ENCODE measurements at regions not wholly inside any gene's neighbourhood (a gene's known extent, or its start where the extent isn't known, plus 50 kb on each side); places are given as distances from the start of the nearest gene placed in this dataset.

DNA sequence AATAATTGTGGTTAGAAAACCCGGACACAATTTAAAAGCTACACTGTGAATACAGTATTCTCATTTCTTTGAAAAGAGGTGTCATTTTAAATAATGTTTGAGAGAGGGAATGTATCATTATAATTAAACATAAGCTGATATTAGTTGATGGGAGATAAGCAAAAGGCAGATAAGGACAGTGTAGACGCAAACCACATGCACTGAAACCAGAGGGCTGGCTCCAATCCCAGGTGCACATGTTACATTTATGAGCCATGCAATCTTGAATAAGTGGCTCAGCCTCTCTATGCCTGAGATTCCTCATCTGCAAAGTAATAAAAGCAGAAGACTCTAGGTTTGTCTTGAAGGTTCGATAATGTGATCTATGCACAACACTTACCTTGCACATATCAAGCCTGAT, 238.7 kb downstream of the EFNB2 start:
- DNase-seq, result no peak

DNA sequence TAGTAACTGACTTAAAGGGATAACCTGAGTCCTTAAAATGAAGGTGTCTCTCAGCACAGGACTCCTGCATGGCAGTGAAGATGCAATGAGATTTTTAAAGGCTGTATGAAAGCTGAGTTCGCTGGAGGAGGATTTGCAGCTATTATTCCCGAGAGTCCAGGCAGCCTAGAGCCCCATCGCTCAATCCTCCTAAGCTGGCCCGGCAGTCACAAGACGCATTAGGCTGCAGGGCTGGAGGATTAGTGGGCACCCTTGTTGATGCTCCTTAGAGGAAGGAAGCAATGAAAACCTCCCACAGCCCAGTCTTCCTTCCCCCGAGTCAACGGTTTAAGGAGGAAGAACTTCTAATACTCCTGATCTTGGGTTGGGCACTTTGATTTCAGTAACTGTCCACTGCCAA, 239.5 kb downstream of the EFNB2 start:
- no peak for DNase-seq

DNA sequence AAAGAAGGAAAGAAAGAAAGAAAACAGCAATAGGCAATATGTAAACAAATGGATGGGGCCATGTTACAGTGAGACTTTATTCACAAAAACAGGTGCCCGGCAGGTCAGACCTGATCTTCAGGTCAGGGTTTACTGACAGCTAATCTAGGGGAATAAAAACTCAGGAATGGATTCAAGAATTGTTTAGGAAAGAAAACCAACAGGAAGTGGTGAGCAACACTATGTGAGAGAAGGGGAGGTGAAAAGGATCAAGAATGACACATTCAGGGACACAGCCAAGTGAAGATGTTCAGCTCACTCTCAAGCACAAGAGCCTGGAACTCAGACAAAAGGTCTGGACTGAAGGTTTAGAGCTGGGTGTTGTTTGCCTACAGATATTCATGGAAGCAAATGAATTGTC, 244.5 kb downstream of the EFNB2 start:
- DNase-seq, result peak; percentile 48

DNA sequence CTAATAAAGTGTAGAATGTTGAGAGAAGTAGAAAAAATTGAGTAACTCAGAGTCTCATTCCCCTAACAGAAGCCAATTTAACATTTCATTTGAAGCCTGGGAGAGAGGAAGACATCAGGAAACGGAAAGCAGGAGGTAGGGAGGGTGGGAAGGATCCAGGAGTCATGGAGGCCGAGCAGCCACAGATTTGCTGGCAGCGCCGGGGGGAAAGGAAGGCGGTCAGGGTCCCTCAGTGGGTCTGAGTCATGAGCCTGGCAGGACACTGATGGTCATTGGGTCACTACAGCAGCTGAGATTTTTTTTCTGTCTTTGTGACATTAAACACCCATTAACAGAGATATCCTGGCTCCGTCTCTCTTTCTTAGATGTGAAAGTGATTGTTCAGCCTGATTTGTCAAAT, 248.1 kb downstream of the EFNB2 start:
- no peak for DNase-seq

DNA sequence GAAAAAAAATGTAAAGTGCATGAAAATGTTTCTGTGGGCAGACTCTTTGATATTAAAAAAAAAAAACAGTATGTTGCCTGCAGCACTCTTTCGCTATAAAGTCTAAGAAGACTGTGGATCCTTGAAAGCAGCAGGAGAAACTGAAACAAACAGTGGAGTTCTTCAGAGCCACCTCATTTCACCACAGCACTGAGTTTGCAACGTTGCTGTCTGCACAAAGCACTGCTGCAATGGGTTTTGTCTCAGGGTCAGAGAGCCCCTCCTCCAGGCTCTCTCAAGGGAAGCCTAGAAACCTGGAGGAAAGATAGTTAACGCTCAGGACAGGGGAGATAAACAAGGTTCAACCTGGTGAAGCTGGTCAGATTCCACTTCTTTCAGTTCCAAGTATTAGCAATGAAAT, 248.7 kb downstream of the EFNB2 start:
- DNase-seq, result no peak

DNA sequence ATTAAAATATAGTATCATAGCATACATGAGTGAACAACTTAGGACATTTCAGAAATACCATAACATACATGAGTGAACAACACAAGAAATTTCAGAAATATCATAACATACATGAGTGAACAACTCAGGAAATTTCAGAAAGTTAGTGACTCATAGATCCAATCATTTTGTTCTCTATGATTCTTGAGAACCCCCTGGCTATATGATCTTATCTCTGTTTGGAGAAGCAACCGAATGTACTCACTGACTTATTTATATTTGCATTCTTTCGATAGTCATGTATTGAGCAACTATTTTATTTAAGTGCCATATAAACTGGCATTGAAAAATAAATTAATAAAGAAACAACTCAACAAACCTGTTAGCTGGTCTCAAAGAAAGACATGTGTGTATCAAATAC, 251.1 kb downstream of the EFNB2 start:
- no peak for DNase-seq

DNA sequence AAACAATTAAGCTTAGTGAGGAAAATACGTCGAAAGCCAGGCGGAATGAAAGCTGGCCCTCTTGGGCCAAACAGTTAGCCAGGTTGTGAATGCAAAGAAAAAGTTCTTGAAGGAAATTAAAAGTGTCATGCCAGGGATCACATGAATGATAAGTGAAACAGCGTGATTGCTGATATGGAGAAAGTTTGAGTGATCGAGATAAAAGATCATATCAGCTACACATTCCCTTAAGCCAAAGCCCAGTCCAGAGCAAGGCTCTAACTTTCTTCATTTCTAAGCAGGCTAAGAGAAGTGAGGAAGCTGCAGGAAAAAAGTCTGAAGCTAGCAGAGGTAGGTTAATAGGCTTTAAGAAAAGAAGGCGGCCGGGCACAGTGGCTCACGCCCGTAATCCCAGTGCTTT, 254.0 kb downstream of the EFNB2 start:
- no peak for DNase-seq

DNA sequence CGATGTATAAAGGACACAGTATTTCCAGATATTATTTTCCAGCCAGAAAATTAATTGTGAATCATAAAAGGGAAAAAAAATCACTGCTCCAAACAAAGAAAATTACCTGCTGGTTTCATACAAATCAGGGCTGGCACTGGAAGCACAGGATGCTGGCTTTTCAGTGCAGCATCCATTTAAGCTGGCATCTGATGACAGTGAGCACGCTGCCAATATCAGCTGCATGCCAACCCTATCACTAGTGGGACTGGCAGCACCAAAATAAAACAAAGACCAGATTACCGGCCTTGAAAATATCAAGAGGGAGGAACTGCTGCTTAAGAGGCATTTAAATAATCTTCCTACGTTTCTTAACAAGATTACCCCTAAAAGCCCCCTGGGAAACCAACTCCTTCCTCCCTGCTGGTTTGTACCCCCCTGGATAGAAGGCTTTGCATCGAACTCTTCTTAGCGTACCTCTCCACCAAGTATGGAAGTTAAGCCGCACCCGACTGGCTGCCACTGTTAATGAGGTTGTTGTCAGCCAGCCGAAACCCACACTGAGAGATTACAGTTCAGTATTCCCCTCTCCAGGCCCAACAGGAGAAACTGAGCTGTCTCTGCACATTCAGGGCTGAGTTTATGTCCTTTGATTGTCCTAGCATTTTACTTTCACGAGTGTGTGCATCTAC, 257.8 kb downstream of the EFNB2 start:
- no peak for DNase-seq

DNA sequence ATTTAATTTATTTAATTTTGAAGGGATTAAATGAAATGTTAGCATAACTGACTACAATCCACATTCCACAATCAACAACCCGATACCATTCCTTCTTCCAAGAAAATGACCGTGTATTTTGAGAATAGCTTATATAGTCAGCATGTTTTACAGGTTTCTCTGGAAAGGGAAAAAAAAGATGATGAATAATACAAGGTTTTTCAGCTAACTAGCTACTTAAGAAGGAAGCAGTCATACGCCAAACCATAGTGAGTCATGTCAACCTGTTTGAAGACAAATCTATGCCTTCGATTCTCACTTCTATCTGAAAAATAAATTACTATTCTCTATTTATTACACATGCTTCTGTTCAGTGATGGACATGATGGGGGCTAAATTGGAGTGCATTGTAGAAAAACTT, 258.6 kb downstream of the EFNB2 start:
- DNase-seq, result peak; percentile 8

DNA sequence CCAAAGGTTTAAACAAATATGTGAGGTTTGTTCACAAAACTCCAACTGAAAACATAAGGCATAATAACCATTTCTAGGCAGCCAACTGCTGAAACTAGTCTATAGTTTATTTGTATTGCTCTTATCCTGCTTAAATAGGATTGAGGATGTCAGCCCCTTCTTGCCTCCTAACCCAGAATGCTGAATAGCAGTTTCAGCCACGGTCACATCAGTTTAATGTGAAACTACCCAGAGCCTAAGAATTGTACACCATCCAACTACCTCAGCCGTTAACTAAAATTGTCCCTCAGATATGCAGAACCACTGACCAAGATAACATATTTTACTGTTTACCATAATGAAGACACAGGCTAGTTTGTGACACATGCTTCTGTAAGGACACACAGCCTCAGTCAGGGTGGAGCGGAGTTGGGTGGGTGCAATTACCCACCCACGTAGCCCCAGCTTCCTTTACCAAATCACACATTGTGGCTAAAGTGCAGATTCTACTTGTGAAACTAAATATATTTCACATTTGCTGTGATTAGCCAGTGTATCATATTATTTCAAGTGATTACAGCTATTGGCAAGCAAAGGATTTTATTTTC, 259.9 kb downstream of the EFNB2 start:
- no peak for DNase-seq

DNA sequence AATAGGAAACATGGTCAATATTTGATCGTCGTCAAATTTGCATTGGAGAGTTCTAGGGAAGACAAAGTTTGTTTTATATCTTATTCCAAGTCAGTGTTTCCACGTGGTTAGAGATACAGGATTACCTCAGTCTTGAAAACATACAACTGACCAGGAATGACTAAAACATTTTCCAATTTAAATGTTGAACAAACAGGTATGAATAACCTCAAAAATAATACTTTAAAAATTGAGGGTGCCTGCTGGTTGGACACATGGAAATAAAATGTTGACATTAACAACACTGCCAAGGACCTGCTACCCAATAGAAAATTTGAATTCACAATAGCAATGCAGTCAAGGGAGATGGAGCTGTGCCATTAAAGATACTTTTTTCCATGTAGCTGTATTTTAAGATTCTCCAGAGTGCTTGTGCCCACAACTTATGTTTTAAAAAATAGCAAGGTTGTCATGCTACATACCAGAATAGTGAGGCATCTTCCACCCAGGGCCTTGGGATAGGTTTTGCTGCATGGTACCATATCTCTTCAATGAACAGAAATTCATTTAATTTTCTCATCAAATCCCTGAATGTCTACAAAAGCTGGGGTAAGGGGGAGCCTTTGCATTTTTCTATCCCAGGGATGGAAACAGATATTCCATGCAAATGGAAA, 260.8 kb downstream of the EFNB2 start:
- peak; percentile 14 for DNase-seq

DNA sequence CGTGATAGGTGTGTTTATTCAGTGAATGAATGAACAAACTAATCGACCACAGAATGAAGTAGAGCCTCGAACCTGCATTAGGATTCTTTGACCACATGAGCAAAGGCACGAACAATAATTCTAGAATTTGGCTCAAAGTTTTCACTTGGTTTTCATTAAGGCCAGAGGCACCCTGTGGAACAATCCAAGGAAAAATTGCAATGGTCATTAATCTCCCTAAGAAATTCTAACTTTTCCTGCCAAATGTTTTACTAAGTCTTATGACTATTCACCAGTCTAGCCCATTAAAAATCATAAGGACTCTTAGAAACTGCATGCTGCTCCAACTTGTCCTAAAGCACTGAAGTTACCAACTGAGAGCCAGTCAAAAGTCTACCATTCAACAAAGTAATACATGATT, 271.7 kb downstream of the EFNB2 start:
- DNase-seq, result no peak

DNA sequence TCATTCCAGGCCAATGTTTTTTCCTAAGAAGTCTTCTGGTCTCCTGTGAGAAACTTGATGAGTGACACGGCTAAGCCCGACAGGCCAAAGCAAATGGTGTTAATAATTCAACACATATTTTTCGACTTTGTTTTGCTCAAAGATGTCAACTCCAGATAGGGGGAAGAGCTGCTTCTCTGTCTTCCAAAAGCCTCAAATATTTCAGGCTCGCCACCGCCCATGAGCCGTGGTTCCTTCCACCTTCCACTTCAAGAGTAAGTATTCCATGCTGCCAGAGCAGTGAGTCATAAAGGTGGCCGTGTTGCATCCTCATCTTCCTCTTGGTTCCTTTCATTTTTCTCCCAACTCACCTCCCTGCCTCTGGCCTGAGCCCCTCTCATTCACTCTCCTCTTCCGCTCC, 272.6 kb downstream of the EFNB2 start:
- DNase-seq, result peak; percentile 67

DNA sequence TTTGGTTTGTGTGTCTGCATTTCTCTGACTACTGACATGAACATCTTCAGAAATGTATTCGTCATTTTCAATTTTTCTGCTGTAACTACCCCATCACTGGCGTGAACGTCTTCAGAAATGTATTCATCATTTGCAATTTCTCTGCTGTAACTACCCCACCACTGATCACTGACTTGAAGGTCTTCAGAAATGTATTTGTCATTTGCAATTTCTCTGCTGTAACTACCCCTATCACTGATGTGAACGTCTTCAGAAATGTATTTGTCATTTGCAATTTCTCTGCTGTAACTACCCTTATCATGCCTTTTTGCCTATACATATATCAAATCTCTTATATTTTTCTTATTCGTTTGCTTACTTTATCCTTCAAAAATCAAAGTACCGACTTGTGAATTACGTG, 274.0 kb downstream of the EFNB2 start:
- DNase-seq, result no peak

DNA sequence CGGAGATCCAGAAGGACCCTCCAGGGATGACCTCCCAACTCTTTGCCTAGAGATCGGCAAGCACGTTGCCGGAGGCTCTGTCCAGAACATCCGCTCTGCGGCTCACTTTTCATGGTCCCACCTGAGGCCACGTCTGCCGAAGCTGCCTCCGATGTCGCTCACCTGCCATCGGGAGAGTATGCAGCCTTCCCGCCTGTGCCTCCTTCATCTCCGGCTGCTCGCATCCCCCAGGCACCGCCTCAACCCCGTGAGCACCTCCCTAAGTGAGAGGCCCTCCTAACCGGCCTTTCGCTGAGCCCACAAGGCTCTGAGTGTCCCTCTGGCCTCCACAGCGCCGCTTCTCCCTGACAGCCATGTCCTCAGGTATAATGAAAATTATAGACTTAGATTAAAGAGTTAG, 275.1 kb downstream of the EFNB2 start:
- no peak for DNase-seq

DNA sequence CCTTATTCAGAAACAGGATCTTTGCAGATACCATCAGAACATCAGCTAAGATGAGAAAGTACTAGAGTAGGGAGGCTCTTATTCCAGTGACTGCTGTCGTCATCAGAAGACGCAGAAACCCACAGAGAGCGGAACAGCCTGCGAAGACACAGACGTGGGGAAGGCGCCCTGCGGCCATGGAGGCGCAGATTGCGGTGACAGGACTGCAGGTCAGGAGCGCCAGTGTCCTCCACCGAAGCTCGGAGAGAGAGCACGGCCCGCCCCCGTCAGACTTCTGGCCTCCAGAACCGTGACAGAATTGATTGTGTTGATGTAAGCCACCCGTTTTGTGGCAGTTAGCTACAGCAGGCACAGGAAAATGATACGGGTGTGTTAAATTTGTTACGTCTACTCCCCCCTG, 275.5 kb downstream of the EFNB2 start:
- no peak for DNase-seq

DNA sequence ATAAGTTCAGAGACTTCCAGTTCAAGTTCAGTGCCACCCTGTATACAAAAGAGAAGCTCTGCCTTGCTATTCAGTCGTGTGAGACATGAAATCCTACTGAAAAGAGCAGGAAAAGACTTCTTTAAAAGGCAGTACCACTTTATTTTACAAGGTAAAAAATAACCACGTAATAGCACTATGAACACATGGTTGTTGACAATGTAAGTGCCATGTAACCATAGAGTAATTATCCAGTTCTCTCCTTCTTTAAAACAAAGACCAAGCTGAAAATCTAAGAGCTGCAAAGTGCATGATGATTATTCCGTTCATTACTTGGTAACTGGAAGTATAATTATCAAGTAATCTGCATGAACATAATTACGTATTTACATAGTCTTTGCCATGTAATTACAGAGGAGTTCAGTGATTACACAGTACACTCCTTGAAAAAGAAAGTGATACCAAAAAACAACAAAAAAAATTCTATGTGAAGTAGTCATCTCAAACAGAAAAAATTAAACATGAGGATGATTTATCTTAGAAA, 288.7 kb downstream of the EFNB2 start:
- DNase-seq, result no peak

DNA sequence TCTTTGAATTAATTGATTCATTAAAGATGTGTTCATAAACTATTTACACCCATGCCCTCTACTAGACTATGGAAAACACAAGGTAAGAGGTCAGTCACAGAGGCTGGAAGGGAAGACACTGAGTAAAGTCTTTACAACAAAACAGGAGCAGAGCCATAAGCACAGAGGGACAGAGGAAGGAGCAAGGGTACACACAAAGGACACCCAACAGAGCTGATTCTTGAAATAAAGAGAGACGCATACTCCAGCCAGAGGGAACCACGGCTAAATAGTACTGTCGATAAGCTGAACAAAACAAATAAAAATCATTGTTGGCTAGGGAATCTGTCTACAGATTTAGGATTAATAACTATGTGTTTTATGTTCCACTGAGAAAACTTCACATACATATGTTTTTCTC, 289.2 kb downstream of the EFNB2 start:
- DNase-seq, result no peak

DNA sequence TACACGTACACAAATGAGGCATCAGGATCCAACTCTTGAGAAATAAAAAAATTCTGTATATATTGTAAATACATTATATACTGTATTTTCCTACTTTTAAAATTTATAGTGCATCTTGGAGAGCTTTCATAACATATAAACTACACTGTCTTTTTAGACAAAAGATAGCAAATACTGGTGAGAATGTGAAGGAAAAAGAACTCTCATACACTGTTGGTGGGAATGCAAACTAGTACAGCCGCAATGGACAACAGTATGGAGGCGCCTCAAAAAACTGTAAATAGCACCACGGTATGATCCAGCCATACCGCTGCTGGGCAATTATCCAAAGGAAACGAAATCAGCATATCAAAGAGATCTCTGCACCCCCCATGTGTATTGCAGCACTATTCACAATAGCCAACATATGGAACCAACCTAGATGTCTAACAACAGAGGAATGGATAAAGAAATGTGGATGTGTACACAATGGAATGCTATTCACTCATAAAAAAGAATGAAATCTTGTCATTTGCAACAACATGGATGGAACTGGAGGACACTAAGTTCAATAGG, 292.4 kb downstream of the EFNB2 start:
- DNase-seq, result no peak

DNA sequence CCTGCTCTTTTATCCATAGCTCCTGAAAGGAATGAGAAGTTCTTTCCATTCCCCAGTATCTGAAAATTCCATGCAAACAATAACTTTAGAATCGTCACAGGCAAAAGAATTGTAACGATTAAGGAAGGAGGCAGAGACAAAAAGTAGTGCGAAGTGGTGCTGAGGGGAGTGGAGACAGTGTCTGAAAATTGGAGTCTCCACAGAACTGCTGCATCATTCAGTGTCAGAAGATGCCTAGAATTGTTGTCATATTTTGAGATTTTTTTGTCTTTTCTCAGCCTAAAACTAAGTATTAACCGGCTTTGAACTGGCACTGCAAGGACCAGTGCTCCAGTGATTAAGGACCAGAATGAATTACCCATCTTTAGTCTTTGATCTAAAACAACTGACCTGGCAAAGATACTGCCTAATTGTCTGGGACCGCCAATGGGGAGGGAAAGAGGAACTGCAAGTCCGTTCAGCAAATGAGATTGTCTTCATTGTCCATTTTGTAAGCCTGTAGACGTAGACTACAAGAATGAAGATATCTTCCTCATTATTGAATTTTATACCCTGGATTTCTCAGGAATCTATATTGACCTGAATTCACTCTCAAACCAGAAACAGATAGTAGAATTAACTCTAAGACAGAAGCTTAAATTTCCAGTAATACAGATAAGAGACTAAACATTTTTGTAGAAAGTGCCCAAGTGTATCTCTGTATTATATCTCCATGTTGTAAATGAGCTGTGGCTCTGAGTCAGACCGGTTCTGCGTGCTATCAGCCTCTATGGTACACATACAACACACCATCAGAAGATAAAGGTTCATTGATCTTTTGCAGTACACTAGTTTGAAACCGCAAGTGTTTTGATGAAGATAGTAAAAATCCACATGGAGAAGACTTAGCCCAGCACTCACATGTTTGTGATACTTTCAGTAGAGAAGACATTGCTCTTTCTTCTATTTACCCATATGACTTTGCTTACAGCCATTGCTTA, 293.2 kb downstream of the EFNB2 start:
- peak; percentile 36 for DNase-seq

DNA sequence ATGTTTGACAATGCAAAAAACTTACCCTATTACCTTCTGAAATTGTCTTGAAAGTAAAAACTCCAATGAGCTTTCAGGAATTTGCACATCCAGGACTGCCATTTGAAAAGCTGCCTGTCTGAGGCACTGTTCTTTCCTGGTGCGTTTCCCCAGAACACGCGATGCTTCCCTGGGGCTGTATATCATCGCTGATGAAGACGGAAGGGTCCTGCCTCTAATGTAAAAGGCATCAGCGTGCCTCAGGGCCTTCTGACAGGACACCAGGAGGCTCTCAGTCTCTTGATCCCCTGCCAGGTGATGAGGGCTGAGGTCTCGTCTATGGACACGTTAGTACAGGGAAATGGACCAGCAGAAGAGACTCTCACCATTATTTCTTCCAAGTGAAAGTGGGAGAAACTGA, 296.8 kb downstream of the EFNB2 start:
- no peak for DNase-seq

DNA sequence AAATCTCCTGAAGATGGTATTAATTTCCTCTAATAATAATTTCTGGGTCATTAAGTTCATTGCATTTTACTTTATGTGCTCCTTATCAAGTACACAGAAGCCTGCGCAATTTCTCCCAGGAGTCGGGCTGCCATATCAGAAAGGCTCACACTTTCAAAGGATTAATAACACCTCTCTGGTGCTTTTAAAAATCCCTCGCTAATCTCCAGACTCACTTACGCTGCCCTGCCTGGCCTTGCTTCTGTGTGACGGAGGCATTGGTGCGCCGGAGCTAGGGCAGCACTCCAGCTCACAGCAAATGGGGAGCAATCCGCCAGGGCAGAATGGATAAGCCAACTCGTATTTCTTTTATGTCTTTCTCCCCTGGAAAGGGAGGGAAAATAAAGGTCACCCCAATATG, 300.8 kb downstream of the EFNB2 start:
- no peak for DNase-seq

All from fibroblast of skin of abdomen (primary cell).